NT2/D1 (cell line): ENCODE measurements at regions not wholly inside any gene's neighbourhood (a gene's known extent, or its start where the extent isn't known, plus 50 kb on each side); places are given as distances from the start of the nearest gene placed in this dataset.

ENCODE experiments used
- DNase-seq: peaks from one replicate; pipeline ENCODE4 v3.0.0-alpha.2; 2011; ENCODE audit warnings: low read depth, low spot score
- H3K27me3 ChIP-seq: 2 replicates; pipeline ENCODE4 v1.6.0; 2011; ENCODE audit warnings: mild to moderate bottlenecking; ENCODE audit not compliant: insufficient read length, insufficient read depth
- H3K36me3 ChIP-seq: 2 replicates; pipeline ENCODE4 v1.6.1; 2011; ENCODE audit warnings: mild to moderate bottlenecking, low read length, mixed read lengths; ENCODE audit not compliant: insufficient read depth, insufficient read length
- H3K4me1 ChIP-seq: 2 replicates; pipeline ENCODE4 v1.5.1; 2011; ENCODE audit not compliant: insufficient read depth, insufficient read length
- H3K4me3 ChIP-seq: 2 replicates; pipeline ENCODE4 v1.5.1; 2011; ENCODE audit warnings: low read depth; ENCODE audit not compliant: insufficient read length
- H3K9ac ChIP-seq: 2 replicates; pipeline ENCODE4 v1.6.0; 2011; ENCODE audit warnings: low read depth; ENCODE audit not compliant: insufficient read length
- H3K9me3 ChIP-seq: 2 replicates; pipeline ENCODE4 v1.5.1; 2011; ENCODE audit warnings: mild to moderate bottlenecking, low read length; ENCODE audit not compliant: insufficient read depth
- SUZ12 ChIP-seq: IDR thresholded peaks from 2 replicates; pipeline ENCODE4 v1.6.1; 2011; ENCODE audit not compliant: insufficient read length, insufficient read depth; ENCODE audit errors: extremely low read depth
- YY1 ChIP-seq: IDR thresholded peaks from 2 replicates; pipeline ENCODE4 v1.6.1; 2011; ENCODE audit not compliant: insufficient read length, insufficient read depth
- ZNF274 ChIP-seq: IDR thresholded peaks from 2 replicates; pipeline ENCODE4 v1.6.1; 2011; ENCODE audit warnings: mild to moderate bottlenecking, low read depth, low read length

DNA sequence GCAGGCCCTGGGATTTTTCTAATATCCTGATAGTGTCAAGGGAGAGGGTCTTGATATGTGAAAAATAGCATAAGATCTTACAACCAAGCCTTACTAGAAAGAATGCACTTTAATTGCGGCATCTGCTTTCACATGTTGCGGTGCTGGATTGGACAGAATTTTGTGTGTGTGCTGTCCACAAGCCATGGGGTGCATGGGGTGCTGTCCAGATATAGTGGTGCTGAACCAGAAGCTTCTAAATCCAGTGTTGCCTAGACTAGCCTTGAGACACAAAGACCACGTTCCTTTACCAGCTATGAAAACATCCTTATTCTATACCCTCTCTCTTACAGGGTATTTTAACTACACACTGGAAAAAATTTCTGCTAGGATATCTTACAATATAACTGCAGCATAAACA, 244.0 kb downstream of the TMEM114 start:
- no peak for TF ChIP-seq ZNF274
- TF ChIP-seq SUZ12, result no peak
- no peak for TF ChIP-seq YY1
- Histone ChIP-seq H3K9ac (no peak overlapping the region), H3K4me1 (no peaks in the 10 kb centered on the region), H3K4me3 (no peak overlapping the region), H3K27me3 (no peaks in the 10 kb centered on the region), H3K9me3 (no peaks in the 10 kb centered on the region), H3K36me3 (no peaks in the 10 kb centered on the region)
- DNase-seq, result peak; percentile 23

DNA sequence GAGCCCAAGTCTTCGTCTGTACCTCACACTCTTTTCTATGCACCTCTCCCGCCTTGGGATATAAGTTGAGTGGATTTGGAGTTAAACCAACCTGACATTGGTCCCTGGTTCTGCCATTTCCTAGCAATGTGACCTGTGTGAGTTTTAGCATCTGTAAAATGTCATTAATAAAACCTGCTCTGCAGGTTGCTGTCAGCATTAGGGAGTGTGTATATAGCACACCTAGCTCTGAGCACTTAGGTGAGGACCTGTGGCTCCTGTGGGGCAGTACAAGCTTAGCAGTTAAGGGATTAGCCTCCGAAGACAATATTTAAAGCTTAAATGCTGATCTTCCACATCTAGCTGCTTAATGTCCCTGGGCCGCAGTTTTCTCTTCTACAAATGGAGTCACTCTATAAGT, 248.0 kb downstream of the TMEM114 start:
- H3K4me1 ChIP-seq, result no peaks in the 10 kb centered on the region
- no peak for TF ChIP-seq SUZ12
- no peak for TF ChIP-seq ZNF274
- TF ChIP-seq YY1, result no peak

DNA sequence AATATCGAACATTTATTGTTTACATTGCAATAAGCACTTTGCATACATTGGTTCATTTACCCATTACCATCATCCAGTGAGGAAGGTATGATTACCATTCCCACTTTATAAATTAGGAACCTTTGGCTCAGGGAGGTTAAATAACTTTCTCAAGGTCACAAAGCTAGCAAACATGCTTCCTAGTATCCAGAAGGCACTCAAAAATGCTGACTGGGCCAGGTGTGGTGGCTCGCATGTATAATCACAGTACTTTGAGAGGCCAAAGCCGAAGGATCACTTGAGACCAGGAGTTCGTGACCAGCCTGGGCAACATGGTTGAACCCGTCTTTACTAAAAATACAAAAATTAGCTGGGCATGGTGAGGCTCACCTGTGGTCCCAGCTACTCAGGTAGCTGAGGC, 259.6 kb downstream of the TMEM114 start:
- H3K36me3 ChIP-seq, result no peaks in the 10 kb centered on the region
- H3K27me3 ChIP-seq, result no peaks in the 10 kb centered on the region
- TF ChIP-seq SUZ12 (no peak), ZNF274 (no peak), YY1 (no peak)
- no peak overlapping the region for H3K9ac ChIP-seq
- DNase-seq, result no peak
- H3K4me3 ChIP-seq, result no peak overlapping the region
- 0 out of 2 replicates have a peak, but pooled peaks cover 4% of the 10 kb centered on the region for H3K9me3 ChIP-seq
- no peaks in the 10 kb centered on the region for H3K4me1 ChIP-seq

More for the DNA sequence above, 248.0 kb downstream of the TMEM114 start:
- Histone ChIP-seq H3K36me3 (no peaks in the 10 kb centered on the region), H3K9ac (no peak overlapping the region), H3K27me3 (no peaks in the 10 kb centered on the region), H3K4me3 (no peak overlapping the region), H3K9me3 (no peaks in the 10 kb centered on the region)
- no peak for DNase-seq

- H3K4me1 ChIP-seq, result no peaks in the 10 kb centered on the region
- DNase-seq, result no peak
These were observed 264.1 kb downstream of the TMEM114 start for GRCh38 chr16:8326232-8326631.

DNA sequence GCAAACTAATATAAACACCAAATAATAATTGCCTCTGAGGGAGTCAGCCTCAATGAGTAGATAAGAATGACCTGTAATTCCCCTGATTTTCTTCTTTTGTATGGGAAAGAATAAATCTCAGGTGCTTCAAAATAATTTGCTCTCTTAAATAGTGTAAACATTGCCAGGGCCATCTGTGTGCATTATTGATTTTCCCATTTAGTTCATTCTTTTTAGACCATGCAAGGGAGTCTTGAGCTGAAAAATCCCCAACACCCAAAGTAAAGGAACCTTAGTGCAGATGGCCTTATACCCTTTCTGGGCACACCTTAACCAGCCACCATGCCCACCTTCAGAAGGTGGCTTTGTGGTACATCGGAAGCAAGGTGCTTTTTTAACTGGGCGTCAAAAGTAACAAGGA, 267.2 kb downstream of the TMEM114 start:
- H3K9me3 ChIP-seq, result no peaks in the 10 kb centered on the region
- H3K4me1 ChIP-seq, result no peaks in the 10 kb centered on the region
- TF ChIP-seq ZNF274, result no peak
- TF ChIP-seq YY1, result no peak
- no peak for TF ChIP-seq SUZ12
- no peaks in the 10 kb centered on the region for H3K36me3 ChIP-seq
- H3K27me3 ChIP-seq, result no peaks in the 10 kb centered on the region
- DNase-seq, result no peak
- no peak overlapping the region for H3K4me3 ChIP-seq
- no peak overlapping the region for H3K9ac ChIP-seq

More at GRCh38 chr16:8326232-8326631, 264.1 kb downstream of the TMEM114 start:
- no peaks in the 10 kb centered on the region for H3K9me3 ChIP-seq
- no peak overlapping the region for H3K4me3 ChIP-seq
- H3K27me3 ChIP-seq, result no peaks in the 10 kb centered on the region
- no peak overlapping the region for H3K9ac ChIP-seq
- H3K36me3 ChIP-seq, result no peaks in the 10 kb centered on the region
- TF ChIP-seq ZNF274 (no peak), YY1 (no peak), SUZ12 (no peak)

GRCh38 chr16:8320131-8320530, 270.2 kb downstream of the TMEM114 start:
- Histone ChIP-seq H3K9ac (peak overlapping the region; percentile 3), H3K36me3 (no peaks in the 10 kb centered on the region), H3K4me1 (no peaks in the 10 kb centered on the region), H3K27me3 (no peaks in the 10 kb centered on the region), H3K9me3 (no peaks in the 10 kb centered on the region), H3K4me3 (no peak overlapping the region)
- TF ChIP-seq YY1, result no peak
- no peak for TF ChIP-seq ZNF274
- TF ChIP-seq SUZ12, result no peak
- DNase-seq, result no peak

GRCh38 chr16:8310816-8311215, 279.5 kb downstream of the TMEM114 start:
- no peaks in the 10 kb centered on the region for H3K4me1 ChIP-seq

DNA sequence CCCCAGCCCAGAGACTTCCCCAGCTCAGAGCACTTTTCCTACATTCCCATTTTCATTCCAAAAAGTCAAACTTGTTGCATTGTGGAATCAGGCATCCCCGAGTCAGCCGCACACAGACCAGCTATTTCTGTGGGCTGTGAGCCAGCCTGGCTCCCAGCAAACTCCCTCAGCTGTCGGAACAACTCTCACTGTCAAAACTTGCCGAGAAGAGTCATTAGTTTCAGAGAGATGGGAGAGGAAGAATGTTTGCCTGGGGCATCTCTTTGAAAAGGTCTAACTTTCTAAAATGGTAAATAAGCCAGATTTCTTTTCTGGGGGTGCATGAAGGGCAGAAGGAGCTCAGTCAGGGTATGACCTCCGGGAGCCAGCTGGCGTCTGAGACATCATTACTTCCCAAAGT, 280.0 kb downstream of the TMEM114 start:
- Histone ChIP-seq H3K4me1 (no peaks in the 10 kb centered on the region), H3K36me3 (no peaks in the 10 kb centered on the region), H3K9ac (no peak overlapping the region), H3K9me3 (peaks cover 8% of the 10 kb centered on the region; the same call in 1 of the 2 replicates), H3K4me3 (no peak overlapping the region), H3K27me3 (no peaks in the 10 kb centered on the region)
- TF ChIP-seq ZNF274, result no peak
- DNase-seq, result no peak

More at GRCh38 chr16:8310816-8311215, 279.5 kb downstream of the TMEM114 start:
- no peak overlapping the region for H3K9ac ChIP-seq
- no peaks in the 10 kb centered on the region for H3K36me3 ChIP-seq
- no peak for DNase-seq
- H3K27me3 ChIP-seq, result no peaks in the 10 kb centered on the region
- H3K9me3 ChIP-seq, result peaks cover 8% of the 10 kb centered on the region; the same call in 1 of the 2 replicates
- no peak overlapping the region for H3K4me3 ChIP-seq
- TF ChIP-seq SUZ12 (no peak), YY1 (no peak), ZNF274 (no peak)
